ENCODE measurements at regions not wholly inside any gene's neighbourhood (a gene's known extent, or its start where the extent isn't known, plus 50 kb on each side); places are given as distances from the start of the nearest gene placed in this dataset.

- TF ChIP-seq CTCF (IDR thresholded peaks at IDR 0.05) (no peak), POLR2A (IDR thresholded peaks at IDR 0.05) (no peak)
Measured at GRCh38 chr2:193556766-193557470, 1362.2 kb upstream of the TMEFF2 start.

Measured in stomach (tissue), 4 donors.